ENCODE measurements at regions not wholly inside any gene's neighbourhood (a gene's known extent, or its start where the extent isn't known, plus 50 kb on each side); places are given as distances from the start of the nearest gene placed in this dataset.

- intact Hi-C loops (cut with micrococcal nuclease; ENCODE audit: unreplicated experiment) (loop anchor here (10.0 kb wide), 1 partner anchor 363 kb away; no protein-coding TSS in a partner anchor), in situ Hi-C loops (cut with HindIII; ENCODE audit: low pct_unique_long_range_greater_than_20kb, low sequenced_read_pairs) (no loop called here)
- H3K4me1 ChIP-seq (ENCODE audit: control insufficient read depth, insufficient read depth, low read length) = peaks cover 30% of the 10 kb centered on the region
- no TSS peak for BruUV-seq (replicated peaks)
- ChIA-PET POLR2A (no interaction called here), CTCF (no interaction called here)
- no peaks in the 10 kb centered on the region for H3K27me3 ChIP-seq (ENCODE audit: control insufficient read depth, insufficient read depth, low read length)
- DNase-seq (ENCODE audit: low read depth, low spot score) (no peak), ATAC-seq (no peak)
- H3K4me3 ChIP-seq (ENCODE audit: low read depth in 2 of 2, low read length in 2 of 2) = no peak overlapping the region
- no peaks in the 10 kb centered on the region for H3K36me3 ChIP-seq (ENCODE audit: control insufficient read depth, insufficient read depth, low read length)
- peak overlapping the region; percentile 80 for H3K27ac ChIP-seq (ENCODE audit: low read length)
- TF ChIP-seq POLR2AphosphoS5 (IDR thresholded peaks at IDR 0.05; ENCODE audit: low read depth, low read length) (no peak), CTCF (IDR thresholded peaks at IDR 0.05) (no peak), SIN3A (IDR thresholded peaks at IDR 0.05; ENCODE audit: borderline replicate concordance, insufficient read depth, low read depth, low read length) (no peak), TCF7L2 (IDR thresholded peaks at IDR 0.05; ENCODE audit: low read depth, low read length) (no peak)
- TF ChIP-seq, protein P1, sequence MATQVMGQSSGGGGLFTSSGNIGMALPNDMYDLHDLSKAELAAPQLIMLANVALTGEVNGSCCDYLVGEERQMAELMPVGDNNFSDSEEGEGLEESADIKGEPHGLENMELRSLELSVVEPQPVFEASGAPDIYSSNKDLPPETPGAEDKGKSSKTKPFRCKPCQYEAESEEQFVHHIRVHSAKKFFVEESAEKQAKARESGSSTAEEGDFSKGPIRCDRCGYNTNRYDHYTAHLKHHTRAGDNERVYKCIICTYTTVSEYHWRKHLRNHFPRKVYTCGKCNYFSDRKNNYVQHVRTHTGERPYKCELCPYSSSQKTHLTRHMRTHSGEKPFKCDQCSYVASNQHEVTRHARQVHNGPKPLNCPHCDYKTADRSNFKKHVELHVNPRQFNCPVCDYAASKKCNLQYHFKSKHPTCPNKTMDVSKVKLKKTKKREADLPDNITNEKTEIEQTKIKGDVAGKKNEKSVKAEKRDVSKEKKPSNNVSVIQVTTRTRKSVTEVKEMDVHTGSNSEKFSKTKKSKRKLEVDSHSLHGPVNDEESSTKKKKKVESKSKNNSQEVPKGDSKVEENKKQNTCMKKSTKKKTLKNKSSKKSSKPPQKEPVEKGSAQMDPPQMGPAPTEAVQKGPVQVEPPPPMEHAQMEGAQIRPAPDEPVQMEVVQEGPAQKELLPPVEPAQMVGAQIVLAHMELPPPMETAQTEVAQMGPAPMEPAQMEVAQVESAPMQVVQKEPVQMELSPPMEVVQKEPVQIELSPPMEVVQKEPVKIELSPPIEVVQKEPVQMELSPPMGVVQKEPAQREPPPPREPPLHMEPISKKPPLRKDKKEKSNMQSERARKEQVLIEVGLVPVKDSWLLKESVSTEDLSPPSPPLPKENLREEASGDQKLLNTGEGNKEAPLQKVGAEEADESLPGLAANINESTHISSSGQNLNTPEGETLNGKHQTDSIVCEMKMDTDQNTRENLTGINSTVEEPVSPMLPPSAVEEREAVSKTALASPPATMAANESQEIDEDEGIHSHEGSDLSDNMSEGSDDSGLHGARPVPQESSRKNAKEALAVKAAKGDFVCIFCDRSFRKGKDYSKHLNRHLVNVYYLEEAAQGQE (IDR thresholded peaks at IDR 0.05; ENCODE audit: insufficient read depth in 1 of 2, low read depth in 2 of 2, low read length in 1 of 2) = no peak
- no peaks in the 10 kb centered on the region for H3K9me3 ChIP-seq (ENCODE audit: control insufficient read depth, insufficient read depth, low read depth, low read length)
These were observed 168.9 kb downstream of the SOCS6 start for GRCh38 chr18:70457788-70458187.

DNA sequence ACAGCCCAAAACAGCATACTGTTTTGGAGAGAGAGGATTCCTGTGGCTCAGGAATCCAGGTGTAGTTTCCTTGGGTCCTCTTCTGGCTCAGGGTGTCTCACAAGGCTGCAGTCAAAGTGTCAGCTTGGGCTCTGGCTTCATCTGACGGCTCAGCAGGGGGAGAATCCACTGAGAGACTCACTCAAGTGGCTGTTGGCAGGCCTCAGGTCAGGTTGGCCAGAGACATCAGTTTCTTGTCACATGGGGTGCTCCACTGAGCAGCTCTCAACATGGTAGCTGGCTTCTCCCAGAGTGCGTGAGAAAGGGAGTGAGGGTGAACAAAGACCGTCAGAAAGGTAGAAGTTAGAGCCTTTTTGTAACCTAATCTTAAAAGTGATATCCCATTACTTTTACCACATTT, 168.4 kb downstream of the SOCS6 start:
- Histone ChIP-seq H3K27me3 (ENCODE audit: control insufficient read depth, insufficient read depth, low read length) (no peaks in the 10 kb centered on the region), H3K4me1 (ENCODE audit: control insufficient read depth, insufficient read depth, low read length) (peaks cover 25% of the 10 kb centered on the region), H3K27ac (ENCODE audit: low read length) (peak overlapping the region; percentile 80), H3K36me3 (ENCODE audit: control insufficient read depth, insufficient read depth, low read length) (no peaks in the 10 kb centered on the region), H3K4me3 (ENCODE audit: low read depth in 2 of 2, low read length in 2 of 2) (no peak overlapping the region), H3K9me3 (ENCODE audit: control insufficient read depth, insufficient read depth, low read depth, low read length) (no peaks in the 10 kb centered on the region)
- no TSS peak for BruUV-seq (replicated peaks)
- ChIA-PET CTCF (no interaction called here), POLR2A (interaction anchor here (1.0 kb wide), 1 partner anchor 85 kb away, joined by 3 read pairs; no protein-coding TSS in a partner anchor)
- in situ Hi-C loops (cut with HindIII; ENCODE audit: low pct_unique_long_range_greater_than_20kb, low sequenced_read_pairs) = no loop called here
- TF ChIP-seq SIN3A (IDR thresholded peaks at IDR 0.05; ENCODE audit: borderline replicate concordance, insufficient read depth, low read depth, low read length) (no peak), TCF7L2 (IDR thresholded peaks at IDR 0.05; ENCODE audit: low read depth, low read length) (no peak), POLR2AphosphoS5 (IDR thresholded peaks at IDR 0.05; ENCODE audit: low read depth, low read length) (no peak), CTCF (IDR thresholded peaks at IDR 0.05) (no peak)
- TF ChIP-seq, protein P1 (IDR thresholded peaks at IDR 0.05; ENCODE audit: insufficient read depth in 1 of 2, low read depth in 2 of 2, low read length in 1 of 2) = no peak
- DNase-seq (ENCODE audit: low read depth, low spot score) (no peak), ATAC-seq (no peak)
- intact Hi-C loops (cut with micrococcal nuclease; ENCODE audit: unreplicated experiment) = loop anchor here (10.0 kb wide), 1 partner anchor 362 kb away; no protein-coding TSS in a partner anchor
